ENCODE measurements at regions not wholly inside any gene's neighbourhood (a gene's known extent, or its start where the extent isn't known, plus 50 kb on each side); places are given as distances from the start of the nearest gene placed in this dataset.

DNA sequence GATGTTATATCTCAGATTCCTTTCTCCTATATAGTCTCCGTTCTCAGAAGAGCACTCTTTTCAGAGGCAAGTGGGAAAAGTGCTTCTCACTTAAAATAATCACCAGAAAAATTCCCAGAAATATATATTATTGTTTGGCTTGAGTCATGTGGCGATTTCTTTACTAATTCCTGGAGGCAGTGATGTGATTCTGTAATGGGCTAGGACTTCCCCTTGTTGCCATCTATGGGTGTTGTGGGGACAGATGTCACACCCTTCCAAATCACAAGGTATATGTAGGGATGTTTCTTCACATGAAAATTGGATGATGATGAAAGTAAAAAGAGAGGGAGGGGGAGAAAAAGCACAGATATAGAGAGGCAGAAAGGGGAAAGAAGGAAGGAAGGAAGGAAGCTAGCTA is 553.4 kb downstream of the PPP4R3C start:
- no peaks in the 10 kb centered on the region for H3K4me1 ChIP-seq
- intact Hi-C loops (cut with DNase I; ENCODE audit: low total_unique reads): no loop called here
- WGBS, 2 donors: 84 to 91% methylated on average over 2 of the region's 2 CpGs
- no peaks in the 10 kb centered on the region for H3K9me3 ChIP-seq
- DNase-seq: no peak
- H3K36me3 ChIP-seq (ENCODE audit: low read depth, missing control alignments): no peaks in the 10 kb centered on the region
- no peaks in the 10 kb centered on the region for H3K27me3 ChIP-seq
- H3K4me3 ChIP-seq: no peak overlapping the region
- TF ChIP-seq, protein P1, sequence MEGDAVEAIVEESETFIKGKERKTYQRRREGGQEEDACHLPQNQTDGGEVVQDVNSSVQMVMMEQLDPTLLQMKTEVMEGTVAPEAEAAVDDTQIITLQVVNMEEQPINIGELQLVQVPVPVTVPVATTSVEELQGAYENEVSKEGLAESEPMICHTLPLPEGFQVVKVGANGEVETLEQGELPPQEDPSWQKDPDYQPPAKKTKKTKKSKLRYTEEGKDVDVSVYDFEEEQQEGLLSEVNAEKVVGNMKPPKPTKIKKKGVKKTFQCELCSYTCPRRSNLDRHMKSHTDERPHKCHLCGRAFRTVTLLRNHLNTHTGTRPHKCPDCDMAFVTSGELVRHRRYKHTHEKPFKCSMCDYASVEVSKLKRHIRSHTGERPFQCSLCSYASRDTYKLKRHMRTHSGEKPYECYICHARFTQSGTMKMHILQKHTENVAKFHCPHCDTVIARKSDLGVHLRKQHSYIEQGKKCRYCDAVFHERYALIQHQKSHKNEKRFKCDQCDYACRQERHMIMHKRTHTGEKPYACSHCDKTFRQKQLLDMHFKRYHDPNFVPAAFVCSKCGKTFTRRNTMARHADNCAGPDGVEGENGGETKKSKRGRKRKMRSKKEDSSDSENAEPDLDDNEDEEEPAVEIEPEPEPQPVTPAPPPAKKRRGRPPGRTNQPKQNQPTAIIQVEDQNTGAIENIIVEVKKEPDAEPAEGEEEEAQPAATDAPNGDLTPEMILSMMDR (IDR thresholded peaks at IDR 0.05): no peak
- TF ChIP-seq POLR2A (IDR thresholded peaks at IDR 0.05): no peak
- H3K27ac ChIP-seq: no peak overlapping the region

DNA sequence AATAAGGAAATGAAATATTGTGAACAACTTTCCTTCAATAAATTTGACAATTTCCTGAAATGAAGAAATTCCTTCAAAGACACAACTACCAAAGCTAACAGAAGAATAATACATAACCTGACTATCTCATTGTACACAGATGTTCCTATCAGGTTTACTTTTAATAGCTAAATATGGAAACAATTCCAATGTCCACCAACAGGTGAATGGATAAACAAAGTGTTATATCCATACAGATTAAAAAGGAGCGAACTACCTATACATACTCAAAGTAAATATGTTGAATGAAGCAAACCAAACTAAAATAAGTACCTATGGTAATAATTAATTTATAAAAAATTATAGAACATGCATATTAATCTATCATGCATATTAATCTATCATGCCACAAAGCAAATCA is 554.9 kb downstream of the PPP4R3C start:
- H3K27me3 ChIP-seq: no peaks in the 10 kb centered on the region
- no peaks in the 10 kb centered on the region for H3K4me1 ChIP-seq
- no peak for DNase-seq
- intact Hi-C loops (cut with DNase I; ENCODE audit: low total_unique reads): no loop called here
- H3K4me3 ChIP-seq: no peak overlapping the region
- H3K36me3 ChIP-seq (ENCODE audit: low read depth, missing control alignments): no peaks in the 10 kb centered on the region
- TF ChIP-seq POLR2A (IDR thresholded peaks at IDR 0.05): no peak
- TF ChIP-seq, protein P1 (IDR thresholded peaks at IDR 0.05): no peak
- 94 to 97% methylated on average over 1 of the region's 1 CpG for WGBS, 2 donors
- H3K27ac ChIP-seq: no peak overlapping the region
- no peaks in the 10 kb centered on the region for H3K9me3 ChIP-seq

DNA sequence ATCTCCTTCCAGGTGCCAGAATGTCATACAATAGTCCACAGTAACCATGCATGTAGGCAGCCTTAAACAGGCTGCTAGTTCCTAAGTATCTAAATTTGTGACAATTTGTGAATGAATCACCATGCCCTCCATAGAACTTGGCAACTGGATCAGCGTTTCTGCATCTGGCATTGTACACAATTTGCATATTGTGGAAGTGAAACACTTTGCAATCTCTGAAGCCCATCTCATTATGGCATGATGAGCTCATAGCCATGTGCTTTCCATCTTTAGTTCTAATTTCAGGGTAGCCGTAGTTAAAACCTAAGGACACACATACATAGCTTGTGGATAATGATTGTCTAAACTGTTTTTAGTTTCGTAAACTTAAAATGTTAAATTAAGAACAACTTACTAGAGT is 573.6 kb downstream of the PPP4R3C start:
- WGBS, 2 donors: 86 to 93% methylated on average over 3 of the region's 3 CpGs
- H3K4me1 ChIP-seq: no peaks in the 10 kb centered on the region
- no peak for DNase-seq
- no peaks in the 10 kb centered on the region for H3K27me3 ChIP-seq
- intact Hi-C loops (cut with DNase I; ENCODE audit: low total_unique reads): no loop called here
- no peak overlapping the region for H3K4me3 ChIP-seq
- no peaks in the 10 kb centered on the region for H3K9me3 ChIP-seq
- TF ChIP-seq, protein P1 (IDR thresholded peaks at IDR 0.05): no peak
- no peak for TF ChIP-seq POLR2A (IDR thresholded peaks at IDR 0.05)
- no peak overlapping the region for H3K27ac ChIP-seq
- H3K36me3 ChIP-seq (ENCODE audit: low read depth, missing control alignments): no peaks in the 10 kb centered on the region

DNA sequence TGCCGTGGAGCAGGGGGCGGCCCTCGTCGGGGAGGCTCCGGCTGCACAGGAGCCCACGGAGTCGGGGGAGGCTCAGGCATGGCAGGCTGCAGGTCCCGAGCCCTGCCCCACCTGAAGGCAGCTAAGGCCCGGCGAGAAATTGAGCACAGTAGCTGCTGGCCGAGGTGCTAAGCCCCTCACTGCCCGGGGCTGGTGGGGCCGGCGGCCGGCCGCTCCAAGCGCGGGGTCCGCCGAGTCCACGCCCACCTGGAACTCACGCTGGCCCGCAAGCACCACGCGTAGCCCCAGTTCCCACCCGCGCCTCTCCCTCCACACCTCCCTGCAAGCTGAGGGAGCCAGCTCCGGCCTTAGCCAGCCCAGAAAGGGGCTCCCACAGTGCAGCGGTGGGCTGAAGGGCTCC is 589.4 kb downstream of the PPP4R3C start:
- no peak for DNase-seq
- intact Hi-C loops (cut with DNase I; ENCODE audit: low total_unique reads): no loop called here
- TF ChIP-seq, protein P1 (IDR thresholded peaks at IDR 0.05): no peak
- no peak for TF ChIP-seq POLR2A (IDR thresholded peaks at IDR 0.05)
- no peaks in the 10 kb centered on the region for H3K9me3 ChIP-seq
- H3K27me3 ChIP-seq: no peaks in the 10 kb centered on the region
- no peaks in the 10 kb centered on the region for H3K4me1 ChIP-seq
- no peak overlapping the region for H3K4me3 ChIP-seq
- WGBS, 2 donors: 90% methylated on average over 22 of the region's 29 CpGs; no CpG with 5 or more reads in 1 of the 2 donors
- no peak overlapping the region for H3K27ac ChIP-seq
- H3K36me3 ChIP-seq (ENCODE audit: low read depth, missing control alignments): no peaks in the 10 kb centered on the region

DNA sequence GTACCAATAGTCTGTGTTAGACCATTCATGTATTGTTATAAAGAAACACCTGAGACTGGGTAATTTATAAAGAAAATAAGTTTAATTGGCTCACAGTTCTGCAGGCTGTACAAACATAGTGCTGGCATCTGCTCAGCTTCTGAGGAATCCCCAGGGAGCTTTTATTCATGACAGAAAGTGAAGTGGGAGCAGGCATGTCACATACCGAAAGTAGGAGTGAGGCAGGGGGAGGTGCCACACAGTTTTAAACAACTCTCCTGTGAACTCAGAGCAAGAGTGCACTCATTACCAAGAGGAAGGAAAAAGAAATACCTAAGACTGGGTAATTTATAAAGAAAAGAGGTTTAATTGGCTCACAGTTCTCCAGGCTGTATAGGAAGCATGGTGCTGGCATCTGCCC is 591.2 kb downstream of the PPP4R3C start:
- Histone ChIP-seq H3K4me1 (no peaks in the 10 kb centered on the region), H3K27ac (no peak overlapping the region), H3K36me3 (ENCODE audit: low read depth, missing control alignments) (no peaks in the 10 kb centered on the region), H3K27me3 (no peaks in the 10 kb centered on the region), H3K9me3 (no peaks in the 10 kb centered on the region), H3K4me3 (no peak overlapping the region)
- intact Hi-C loops (cut with DNase I; ENCODE audit: low total_unique reads): no loop called here
- 50 to 67% methylated on average over 1 of the region's 1 CpG for WGBS, 2 donors
- no peak for TF ChIP-seq POLR2A (IDR thresholded peaks at IDR 0.05)
- TF ChIP-seq, protein P1 (IDR thresholded peaks at IDR 0.05): no peak
- DNase-seq: no peak
